ENCODE measurements at regions not wholly inside any gene's neighbourhood (a gene's known extent, or its start where the extent isn't known, plus 50 kb on each side); places are given as distances from the start of the nearest gene placed in this dataset.
"Not testable (repeated sequence)": the region's sequence is repeated elsewhere in the genome, so short reads cannot be mapped to it uniquely, and the experiment has no call there.

DNA sequence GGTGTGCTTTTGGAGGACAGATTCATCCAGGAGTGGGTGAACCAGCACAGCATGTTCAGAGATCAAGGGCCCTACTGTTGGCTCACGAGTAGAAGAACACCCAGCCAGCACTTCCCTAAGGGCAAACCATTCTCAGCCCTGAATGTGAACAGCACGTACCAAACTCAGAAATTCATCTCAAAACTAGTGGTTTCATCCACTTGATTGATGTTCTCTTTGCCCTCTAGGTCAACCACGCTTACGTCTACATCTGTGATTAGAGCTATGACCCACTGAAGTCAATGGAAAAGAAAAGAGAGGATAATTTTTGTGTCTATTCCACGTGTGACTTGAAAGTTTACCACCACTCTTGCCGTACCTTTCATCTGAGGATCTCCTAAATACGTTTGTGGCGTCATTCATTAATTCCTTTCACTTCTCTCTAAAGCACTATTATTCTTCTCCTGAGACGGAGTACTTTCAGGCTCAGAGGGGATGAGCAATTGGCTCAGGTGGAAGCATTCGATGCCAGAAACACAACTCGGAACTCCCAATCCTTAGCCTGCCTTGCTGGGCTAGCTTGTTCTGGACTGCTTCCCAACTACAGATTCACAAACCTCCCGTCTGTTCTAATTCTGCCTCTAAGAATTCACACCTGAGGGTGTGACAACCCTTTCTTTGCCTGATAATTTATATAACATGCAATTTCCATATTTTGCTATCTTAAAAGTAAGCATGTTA lies 57.3 kb upstream of the HIVEP3 start:
- H3K27ac ChIP-seq: no peak overlapping the region
- no peaks in the 10 kb centered on the region for H3K36me3 ChIP-seq
- no peaks in the 10 kb centered on the region for H4K20me1 ChIP-seq
- H3K4me1 ChIP-seq: no peaks in the 10 kb centered on the region
- no peak overlapping the region for H3K9ac ChIP-seq
- H3K4me3 ChIP-seq: no peak overlapping the region
- no peaks in the 10 kb centered on the region for H3K27me3 ChIP-seq
- H3K4me2 ChIP-seq: no peak overlapping the region
- TF ChIP-seq Cebpa-rat (IDR thresholded peaks at IDR 0.05): no peak
- no peaks in the 10 kb centered on the region for H3K9me3 ChIP-seq

DNA sequence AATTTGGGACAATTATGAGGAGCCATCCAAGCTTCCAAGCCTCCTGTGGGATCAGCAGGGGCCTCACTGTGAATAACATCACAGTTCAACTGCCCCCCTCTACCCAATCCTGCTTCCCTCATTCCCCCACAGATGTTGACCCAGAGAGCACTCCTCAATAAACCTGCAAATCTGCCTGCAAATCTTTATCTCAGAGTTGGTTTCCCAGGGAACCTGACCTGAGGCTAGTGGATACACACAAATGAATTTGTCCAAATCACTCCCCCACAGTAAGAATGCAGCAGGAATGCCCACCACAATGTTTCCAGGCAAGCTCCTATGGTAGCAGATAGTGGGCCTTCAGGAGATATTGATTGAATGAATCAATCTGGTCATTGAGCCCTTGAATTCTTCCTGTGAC lies 56.4 kb upstream of the HIVEP3 start:
- no peaks in the 10 kb centered on the region for H3K9me3 ChIP-seq
- no peak overlapping the region for H3K27ac ChIP-seq
- no peaks in the 10 kb centered on the region for H4K20me1 ChIP-seq
- TF ChIP-seq Cebpa-rat (IDR thresholded peaks at IDR 0.05): no peak
- no peaks in the 10 kb centered on the region for H3K4me1 ChIP-seq
- no peaks in the 10 kb centered on the region for H3K27me3 ChIP-seq
- H3K36me3 ChIP-seq: no peaks in the 10 kb centered on the region
- H3K4me2 ChIP-seq: no peak overlapping the region
- H3K9ac ChIP-seq: no peak overlapping the region
- no peak overlapping the region for H3K4me3 ChIP-seq

DNA sequence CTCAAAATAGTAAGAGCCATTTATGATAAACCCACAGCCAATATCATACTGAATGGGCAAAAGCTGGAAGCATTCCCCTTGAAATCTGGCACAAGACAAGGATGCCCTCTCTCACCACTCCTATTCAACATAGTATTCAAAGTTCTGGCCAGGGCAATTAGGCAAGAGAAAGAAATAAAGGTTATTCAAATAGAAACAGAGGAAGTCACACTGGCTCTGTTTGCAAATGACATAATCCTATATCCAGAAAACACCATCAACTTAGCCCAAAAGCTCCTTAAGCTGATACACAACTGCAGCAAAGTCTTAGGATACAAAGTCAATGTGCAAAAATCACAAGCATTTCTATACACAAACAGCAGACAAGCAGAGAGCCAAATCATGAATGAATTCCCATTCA lies 49.8 kb upstream of the HIVEP3 start:
- H3K27ac ChIP-seq, H3K4me2 ChIP-seq, H3K27me3 ChIP-seq, H3K4me3 ChIP-seq, H3K9ac ChIP-seq, H3K4me1 ChIP-seq, H3K36me3 ChIP-seq, H4K20me1 ChIP-seq, H3K9me3 ChIP-seq: not testable (repeated sequence)

All from BLaER1 (cell line).